NCI-H1105 treated with DMSO at 0.1 percent for 48 hours (cell line): ENCODE measurements at regions not wholly inside any gene's neighbourhood (a gene's known extent, or its start where the extent isn't known, plus 50 kb on each side); places are given as distances from the start of the nearest gene placed in this dataset.
"Not testable (repeated sequence)": the region's sequence is repeated elsewhere in the genome, so short reads cannot be mapped to it uniquely, and the experiment has no call there.

Experiments used
- DNase-seq: peaks from one replicate; lab custom pipeline; 2025; lab: John Stamatoyannopoulos, UW

DNA sequence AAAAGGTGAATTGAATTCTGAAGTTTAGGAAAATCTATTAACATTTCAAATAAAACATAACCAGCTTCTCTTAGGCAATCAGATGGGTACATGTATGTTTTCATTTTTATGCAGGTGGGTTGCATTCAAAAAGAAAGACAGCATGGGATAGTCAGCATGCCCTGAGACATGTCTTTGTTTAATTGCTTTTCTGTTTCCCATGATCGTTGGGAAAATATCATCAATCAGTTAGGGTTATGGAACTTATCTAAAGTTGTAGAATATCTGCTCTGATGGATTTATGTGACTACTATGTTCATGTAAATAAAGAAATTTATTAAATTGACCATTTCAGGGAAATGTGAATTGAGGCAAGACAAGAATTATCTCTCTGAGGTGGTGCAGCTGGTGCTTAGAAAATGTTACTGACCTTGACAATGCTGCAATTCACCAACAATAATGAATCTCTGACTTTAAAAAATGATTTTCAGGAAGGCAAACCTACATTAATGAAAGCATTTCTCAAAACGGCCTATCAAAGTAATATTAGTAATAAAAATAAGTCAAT, 112.7 kb downstream of the RFPL4B start:
- no peak for DNase-seq

DNA sequence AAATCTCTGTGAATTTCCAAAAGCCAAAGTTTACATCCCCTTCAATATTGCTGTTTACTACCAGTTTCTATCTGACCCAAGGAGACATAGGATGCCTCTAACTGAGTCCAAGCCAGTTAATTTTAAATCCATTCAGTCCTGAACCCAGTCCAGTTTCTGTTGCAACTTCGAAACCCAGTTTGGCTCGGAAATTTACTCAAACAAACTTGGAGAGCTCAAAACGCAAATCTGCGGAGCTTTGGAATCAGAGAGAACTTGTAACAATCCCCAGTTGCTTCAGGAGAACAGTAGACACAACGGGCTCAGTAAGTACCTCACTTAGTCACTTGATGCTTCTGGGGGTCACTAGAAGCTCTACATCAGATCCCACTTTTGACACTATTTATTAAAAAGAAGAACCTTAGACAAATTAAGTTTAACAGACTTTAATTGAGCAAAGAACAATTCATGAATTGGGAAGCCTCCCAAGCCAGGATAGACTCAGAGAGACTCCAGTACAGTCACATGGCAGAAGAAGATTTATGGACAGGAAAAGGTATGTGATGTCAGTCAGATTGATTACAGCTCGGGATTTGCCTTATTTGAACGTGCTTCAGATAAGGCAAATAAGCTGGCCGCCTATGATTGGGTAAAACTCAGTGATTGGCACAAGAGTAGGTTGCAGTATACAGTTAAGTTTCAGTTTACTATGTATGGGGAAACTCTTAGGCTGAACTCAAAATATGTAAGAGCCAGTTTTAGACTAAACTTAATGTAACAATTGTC, 118.0 kb downstream of the RFPL4B start:
- no peak for DNase-seq

DNA sequence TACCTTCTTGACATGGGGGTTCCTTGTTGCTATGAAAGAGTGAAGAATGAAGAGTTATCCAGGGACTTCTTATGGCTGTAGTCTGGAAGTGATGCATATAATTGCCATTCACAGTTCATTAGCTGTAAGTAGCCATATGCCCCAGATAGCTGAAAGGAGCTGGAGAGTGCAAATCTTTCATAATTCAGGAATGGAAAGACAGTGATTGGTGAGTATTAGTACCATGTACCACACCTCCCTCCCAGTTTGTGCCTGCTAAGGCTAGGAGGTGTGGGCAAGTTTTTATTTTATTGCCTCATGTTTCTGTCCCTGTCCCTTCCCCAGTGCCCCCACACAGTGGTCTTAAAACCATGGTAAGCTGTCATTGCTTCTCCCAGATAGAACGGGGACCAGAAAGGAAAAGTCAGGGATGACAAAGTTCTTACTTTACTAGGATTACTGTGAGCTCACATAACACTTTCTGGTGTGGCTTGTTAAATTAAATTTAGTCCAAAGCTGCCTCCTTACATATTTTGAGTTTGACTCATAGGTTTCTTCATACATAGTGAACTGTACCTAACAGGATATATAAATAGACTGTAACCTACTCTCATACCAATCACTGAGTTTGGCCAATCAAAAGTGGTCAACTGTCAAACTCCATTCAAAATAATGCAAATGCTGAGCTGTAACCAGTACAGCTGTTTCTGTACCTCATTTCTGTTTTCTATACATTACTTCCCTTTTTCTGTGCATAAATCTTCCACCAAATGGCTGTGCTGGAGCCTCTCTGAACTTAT, 119.4 kb downstream of the RFPL4B start:
- no peak for DNase-seq

DNA sequence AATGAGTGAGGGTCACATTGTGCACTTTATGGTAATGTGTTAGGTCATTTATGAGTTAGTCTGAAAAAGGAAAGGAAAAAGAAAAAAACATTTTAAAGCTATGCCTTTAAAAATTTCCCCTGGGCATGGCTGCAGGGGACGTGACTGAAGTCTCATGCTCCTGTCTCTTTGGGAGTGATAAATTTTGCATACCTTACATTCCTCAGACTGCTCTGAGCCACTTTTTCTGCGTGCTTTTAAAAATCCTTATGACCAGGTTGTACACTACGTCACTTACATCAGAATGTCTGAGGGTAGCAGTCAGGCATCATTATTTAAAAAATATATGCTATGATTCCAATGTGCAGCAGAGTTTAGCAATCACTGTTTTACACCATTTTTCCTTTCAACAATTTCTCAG, 121.2 kb downstream of the RFPL4B start:
- no peak for DNase-seq

DNA sequence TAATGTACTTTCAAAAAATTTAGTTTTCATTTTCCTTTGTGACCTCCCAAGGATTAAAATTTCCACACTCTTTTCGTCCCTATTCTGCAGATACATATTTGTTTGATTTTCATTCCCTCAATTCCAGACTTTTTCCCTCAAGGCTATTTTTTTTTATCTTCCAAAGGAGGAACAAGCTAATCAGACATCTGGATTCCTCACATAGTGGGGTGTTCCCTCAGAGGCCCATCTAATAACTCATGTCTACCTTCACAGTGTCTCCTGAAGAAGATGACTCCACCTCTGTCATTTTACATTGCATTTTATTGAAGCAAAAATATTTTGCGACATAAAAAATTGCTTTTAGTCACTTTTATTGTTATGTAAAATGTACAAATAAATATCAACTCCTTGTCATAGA, 122.2 kb downstream of the RFPL4B start:
- no peak for DNase-seq

DNA sequence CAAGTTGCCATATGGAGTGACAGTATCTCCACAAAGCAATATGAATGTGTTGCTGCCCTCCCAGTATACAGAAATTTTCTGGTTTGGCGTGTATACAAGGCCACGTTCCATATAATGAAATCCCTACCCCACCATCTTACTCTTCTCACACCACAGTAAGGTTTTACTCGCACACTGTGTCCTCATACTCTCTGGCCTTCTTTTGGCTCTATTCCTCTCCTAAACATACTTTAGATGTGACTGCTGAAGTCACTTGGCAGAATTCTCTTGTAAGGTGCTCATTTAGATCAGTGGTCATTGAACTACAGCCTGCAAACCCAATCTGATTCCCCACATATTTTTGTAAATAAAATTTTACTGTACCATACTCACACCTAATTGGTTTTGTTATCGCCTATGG, 123.2 kb downstream of the RFPL4B start:
- no peak for DNase-seq

DNA sequence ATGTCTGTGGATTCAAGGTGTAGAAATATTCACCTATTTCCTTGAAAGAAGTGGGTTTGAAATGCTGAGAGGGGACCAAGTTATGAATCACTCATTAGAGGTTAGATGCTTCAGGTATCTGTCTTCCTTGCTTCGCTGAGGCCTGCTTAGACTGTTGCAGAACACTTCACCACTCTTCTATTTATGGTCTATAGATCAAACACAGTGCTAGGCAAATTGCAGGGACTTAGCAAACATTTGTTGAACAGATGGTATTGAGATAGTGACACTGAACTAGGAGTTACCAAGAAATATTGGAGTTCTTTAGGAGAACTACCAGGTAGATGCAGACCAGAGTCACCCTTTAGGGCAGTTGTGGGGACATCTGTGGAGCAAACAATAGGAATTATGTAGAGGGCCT, 123.8 kb downstream of the RFPL4B start:
- DNase-seq = no peak

DNA sequence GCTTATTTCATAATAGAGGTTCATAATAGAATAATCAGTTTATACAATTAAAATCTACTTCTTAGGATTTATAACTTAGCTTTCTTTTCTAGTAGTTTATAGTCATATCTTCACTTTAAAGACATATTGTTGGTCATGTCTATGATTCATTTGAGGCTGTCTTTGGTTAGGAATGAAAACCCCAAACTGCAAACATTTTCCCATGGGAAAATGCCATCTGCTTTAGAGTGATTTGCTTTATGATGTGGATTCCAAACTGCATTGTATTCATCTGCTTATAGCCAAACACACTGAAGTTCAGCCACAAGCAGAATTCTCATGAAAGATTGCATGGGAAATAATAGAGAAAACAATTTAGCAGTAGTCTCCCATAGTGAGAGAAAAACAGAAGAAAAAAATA, 128.0 kb downstream of the RFPL4B start:
- no peak for DNase-seq

DNA sequence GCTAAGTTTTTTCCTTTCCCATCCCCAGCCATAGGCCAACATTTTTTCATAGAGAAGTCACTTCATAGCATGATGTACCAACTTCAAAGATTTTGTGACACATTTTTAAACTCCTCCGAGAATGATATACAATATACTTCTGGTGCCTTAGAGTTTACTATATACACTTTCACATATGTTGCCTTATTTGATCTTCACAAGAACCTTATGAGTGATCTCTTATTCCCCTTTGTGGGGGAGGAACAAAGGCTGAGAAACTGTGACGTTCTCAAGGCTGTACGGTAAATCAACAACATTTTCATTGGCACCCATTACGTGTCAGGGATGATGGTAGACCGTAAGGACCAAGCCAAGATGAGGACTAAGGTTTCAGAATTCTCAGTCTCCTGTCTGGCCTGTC, 130.0 kb downstream of the RFPL4B start:
- DNase-seq = no peak

DNA sequence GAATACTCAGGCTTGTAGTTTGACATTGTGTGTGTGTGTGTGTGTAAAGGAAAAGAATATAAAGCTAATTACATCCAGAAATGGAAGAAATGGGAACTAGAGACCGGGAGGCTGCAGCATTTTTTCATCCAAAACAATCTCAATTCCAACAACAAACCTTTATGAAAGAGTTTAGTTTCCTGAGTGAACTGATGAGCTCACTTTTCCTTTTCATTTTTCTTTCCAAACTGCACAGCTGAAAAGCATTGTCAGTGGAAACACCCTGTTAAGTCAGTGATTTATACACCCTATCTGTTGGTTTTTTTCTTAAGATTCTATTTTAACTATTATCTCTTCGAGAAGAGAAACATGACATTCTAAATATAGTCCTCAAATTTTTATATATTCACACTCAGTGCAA, 130.9 kb downstream of the RFPL4B start:
- DNase-seq = no peak

DNA sequence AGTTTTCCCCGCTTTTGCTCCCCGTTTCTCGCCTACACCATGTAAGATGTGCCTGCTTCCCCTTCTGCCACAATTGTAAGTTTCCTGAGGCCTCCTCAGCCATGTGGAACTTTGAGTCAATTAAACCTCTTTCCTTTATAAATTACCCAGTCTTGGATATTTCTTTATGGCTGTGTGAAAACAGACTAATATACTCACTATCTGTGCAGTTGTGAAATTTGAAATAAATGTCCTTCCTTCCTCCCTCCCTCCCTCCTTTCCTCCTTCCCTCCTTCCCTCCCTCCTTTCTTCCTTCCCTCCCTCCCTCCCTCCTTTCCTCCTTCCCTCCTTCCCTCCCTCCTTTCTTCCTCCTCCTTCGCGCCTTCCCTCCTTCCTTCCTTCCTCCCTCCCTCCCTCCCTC, 132.8 kb downstream of the RFPL4B start:
- not testable (repeated sequence) for DNase-seq

DNA sequence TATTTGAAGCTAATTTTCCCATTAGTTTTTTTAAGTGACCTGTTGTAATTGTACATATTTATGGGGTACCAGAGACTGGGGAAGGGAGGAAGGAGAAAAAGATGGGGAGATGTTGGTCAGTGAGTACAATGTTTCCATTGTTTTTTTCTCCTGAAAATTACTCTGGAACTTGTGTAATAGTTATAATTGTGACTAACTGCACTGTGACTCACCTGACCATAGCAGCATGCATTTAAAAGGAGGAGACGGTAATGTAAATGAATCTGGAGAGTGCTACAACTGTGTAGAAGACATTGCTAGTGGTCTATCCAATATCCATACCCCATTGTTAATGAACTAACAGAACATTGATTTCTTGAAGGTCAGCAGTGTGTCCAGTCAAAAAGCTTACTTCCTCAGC, 133.4 kb downstream of the RFPL4B start:
- no peak for DNase-seq

DNA sequence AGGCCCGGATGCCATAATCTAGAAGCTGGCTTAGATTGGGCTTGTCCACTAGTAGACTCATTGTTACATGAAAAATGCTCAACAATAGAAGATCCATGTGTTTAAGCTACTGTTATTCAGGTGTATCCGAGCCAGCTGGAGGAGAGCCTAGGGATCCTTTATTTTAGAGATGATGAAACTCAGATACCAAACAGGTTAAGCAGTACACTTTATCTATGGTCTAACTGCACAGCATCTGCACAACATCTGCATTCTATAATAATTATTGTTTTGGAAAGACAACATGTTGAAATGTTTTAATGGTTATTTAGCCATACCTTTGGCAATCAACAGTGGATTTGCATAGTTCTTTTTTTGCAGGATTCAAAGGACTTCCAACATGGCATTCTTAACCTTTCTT, 134.1 kb downstream of the RFPL4B start:
- DNase-seq = no peak

DNA sequence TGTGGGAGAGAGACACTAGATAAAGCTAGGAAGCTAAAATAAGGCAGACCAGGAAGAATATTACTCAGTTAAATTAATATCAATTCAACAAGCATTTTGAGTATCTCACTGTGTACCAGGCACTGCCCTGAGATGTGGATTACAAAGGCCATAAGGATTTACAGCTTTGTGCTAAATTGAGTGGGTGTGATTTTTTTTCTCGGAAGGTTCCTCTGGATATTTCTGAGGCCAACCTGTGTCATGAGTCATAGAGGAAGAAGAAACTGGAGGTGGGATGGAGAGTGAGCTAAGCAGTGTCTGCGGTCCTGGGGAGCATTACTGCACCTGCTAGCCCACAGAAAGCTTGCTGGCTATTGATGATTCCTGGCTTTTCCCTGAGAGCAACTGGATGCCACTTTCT, 135.2 kb downstream of the RFPL4B start:
- no peak for DNase-seq

DNA sequence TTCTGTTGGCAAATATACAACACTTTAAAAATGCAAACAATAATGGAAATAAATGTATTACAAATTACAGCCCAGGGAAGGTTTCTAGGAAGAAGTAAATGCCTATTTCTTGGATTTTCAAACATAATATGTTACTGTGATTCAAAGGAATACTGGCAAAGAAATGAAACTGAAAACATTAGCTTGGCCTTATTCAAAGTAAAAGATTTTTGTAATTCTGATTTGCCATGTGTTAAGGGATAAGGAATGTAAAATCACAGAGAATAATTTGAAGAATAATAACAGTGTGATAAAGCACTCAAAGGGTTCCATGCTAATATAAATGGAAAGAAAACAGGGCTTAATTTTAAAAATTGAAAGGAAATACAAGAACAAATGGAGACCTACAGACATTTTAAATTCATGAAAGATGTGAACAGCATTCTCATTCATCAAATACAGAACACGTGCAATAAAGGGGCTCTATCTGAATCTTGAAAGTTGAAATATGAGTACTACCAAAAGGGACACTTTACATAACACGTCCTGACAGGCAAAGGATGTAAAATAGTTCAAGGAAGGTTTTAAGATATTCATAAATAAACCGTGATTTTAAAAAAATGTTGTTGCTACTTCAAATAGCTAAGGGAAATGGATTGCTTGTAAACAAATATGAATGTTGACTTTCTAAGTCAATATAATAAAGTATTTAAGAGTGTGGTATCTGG, 138.1 kb downstream of the RFPL4B start:
- no peak for DNase-seq

DNA sequence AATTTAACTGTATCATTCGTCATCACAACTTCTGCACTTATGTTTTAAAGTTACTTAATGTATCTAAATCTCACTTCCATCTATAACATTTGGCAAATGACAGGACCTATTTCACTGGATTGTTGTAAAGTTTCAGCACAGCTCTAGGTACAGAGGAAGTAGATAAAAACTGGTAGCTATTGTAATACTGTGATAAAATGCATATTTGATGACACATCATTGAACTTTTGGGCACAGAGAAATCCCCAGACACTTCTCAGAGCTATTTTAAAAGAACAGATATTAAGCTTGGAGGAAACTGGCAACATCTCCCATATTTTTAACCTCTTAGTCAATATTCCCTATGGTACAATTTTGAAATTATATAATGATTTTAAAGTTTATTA, 138.7 kb downstream of the RFPL4B start:
- DNase-seq = no peak

DNA sequence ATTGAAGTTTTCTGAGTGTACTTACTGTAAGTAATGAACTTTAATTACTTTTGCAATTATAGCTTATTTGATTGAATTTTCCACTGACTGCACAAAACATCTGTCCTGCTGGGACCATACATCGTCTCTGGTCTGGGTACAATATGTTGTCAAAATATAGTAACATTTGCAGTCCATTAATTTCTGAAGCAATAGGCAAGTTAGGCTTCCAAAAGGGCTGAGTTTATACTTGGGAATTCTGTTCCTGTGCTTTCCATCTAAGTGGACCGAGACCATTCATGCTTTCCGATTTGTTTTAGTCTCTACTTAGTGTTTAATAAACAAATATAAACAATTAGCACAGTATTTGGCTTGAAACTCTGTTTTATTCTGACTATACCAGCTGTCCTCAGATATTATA, 139.3 kb downstream of the RFPL4B start:
- DNase-seq = no peak

DNA sequence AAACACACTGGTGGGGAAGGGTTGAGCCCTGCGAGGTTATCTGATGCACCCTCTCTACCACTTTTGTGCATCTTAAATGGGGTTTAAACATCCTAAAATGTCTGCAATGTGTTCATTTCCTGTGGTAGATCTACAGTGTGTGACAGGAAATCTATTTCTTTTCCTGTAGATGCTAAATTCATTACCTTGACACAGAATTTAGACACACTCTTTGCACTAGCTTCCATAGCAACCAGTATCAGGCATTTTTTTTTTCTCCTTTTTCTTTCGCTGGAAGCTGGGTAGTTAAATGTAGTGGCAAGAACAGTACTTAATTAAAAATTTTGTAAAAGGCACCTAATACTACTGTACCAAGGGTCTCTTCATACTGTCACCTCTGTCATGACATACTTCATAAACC, 141.1 kb downstream of the RFPL4B start:
- DNase-seq = peak; percentile 50

DNA sequence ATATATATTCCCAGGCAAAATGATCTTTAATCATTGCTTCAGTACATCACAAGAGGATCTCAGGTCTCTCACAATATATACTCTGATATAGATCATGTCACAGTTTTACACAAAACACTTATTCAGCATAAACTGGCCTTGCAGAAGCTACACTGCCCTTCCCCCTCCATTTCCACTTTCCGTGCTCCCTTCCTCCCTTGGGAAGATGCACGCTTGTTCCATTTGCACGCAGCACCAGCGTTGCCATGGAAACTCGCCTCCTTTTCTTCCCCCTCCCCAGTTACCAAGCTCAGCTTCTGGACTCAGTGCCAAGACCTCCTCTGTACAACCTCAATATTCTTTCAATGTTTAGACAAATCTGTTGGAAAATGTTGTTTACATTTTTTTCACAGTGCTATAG, 154.6 kb downstream of the RFPL4B start:
- no peak for DNase-seq

DNA sequence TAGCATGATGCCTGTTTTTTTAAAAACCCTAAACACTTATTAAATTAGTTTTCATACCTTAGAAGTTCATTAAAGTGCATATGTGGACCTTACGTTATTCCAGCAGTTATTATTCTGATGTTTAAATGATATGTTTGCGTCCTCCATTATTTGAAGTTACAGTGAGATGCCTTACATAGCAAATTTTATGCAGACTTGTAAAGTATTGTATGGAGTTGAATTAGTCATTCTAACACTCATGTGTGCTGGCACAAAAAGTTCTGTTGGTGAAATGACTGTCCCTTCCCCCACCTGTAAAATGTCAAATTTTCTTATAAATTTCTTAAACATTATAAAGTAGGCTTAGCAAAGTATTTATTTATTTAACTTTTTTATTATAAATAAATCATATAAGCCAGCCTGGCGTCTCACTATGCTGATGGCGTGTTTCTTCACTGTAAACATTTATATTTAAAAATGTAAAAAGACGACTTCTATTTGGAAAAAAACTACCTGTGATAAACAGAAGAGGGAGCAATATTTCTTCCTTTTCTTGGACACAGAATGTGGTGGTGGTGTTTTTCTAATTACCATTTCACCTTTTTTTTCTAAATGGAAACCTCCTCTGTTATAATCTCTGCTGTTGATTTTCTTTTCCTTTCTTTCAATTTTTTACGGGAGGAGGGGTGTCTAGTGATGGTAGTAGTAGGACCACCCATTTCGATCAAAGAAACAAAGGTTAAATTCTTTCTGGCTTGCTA, 155.4 kb downstream of the RFPL4B start:
- no peak for DNase-seq

DNA sequence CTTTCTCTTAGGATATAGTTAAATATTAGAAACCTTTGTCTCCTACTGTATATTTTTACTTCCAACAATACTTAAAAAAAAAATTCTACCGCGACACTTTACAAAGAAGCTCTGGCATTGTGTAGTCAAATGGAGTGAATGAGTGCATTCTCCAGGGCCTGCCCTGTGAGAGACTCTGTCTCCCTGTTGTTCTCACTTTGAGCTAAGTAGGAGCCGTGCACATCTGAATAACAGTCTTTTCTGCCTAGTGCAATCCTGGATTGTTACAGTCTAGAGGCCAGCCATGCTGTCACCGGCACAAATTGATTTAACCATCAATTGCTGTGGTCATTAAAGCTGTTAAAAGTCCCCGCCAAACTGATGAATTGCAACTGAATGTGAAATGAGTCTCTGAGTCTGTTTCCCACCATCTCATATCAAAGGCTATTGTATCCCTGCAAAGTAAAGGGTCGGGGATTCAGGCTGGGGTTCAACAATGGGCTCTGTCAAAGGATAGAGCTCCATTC, 156.0 kb downstream of the RFPL4B start:
- DNase-seq = peak; percentile 14

DNA sequence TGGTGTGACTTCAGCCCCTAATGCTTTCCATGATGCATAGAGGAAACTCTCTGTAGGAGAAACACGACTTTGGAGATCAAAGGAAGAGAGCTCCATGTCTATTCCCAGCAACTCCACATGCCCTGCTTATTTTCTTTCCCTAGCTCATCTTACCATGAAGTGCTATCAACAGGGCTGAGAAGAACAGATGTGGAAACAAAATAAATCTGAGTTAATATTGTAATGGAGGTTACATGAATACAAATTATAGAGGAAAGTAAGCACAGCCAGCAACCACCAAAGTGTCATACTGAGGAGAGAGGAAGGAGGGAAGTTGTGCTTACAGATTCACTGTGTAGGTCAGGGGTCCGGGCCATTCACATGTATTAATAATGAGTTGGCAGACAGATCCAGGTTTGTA, 157.5 kb downstream of the RFPL4B start:
- DNase-seq = no peak
